H1 (cell line): ENCODE measurements at regions not wholly inside any gene's neighbourhood (a gene's known extent, or its start where the extent isn't known, plus 50 kb on each side); places are given as distances from the start of the nearest gene placed in this dataset.

ENCODE experiments used
- CTCF ChIA-PET: fragments of 300-600 bp; sonication (Branson Sonifier 250); formaldehyde crosslinking; loops from one replicate; lab custom pipeline; 2021; ENCODE audit not compliant: partially characterized antibody; lab: Charles Lee
- POLR2A ChIA-PET: fragments of 300-600 bp; sonication (Branson Sonifier 250); formaldehyde crosslinking; loops from one replicate; lab custom pipeline; 2021; ENCODE audit warnings: inconsistent platforms; ENCODE audit not compliant: partially characterized antibody; lab: Charles Lee
- DNase-seq, 2 experiments: peaks; one replicate each; pipeline versions ENCODE4 v3.0.0 to v3.0.0-alpha.2; 2010 to 2022; ENCODE audit warnings: low spot score in 2 of 2, low read depth in 1 of 2, mixed read lengths in 1 of 2
- FAIRE-seq: peaks from 2 replicates; lab custom pipeline; 2011; peaks lifted over from hg19 to GRCh38; lab: Jason Lieb, UNC
- H2AFZ ChIP-seq: 2 replicates; pipeline ENCODE4 v1.8.1; 2012; ENCODE audit warnings: low read length, inconsistent platforms
- H2AK5ac ChIP-seq: 2 replicates; pipeline ENCODE4 v1.6.1; 2013; ENCODE audit warnings: low read depth, low read length
- H2BK120ac ChIP-seq: replicated peaks from 2 replicates; pipeline ENCODE3; 2013; ENCODE audit warnings: low read depth, low read length, inconsistent platforms
- H2BK12ac ChIP-seq: 2 replicates; pipeline ENCODE4 v1.6.1; 2013; ENCODE audit warnings: low read depth, low read length
- H2BK15ac ChIP-seq: 2 replicates; pipeline ENCODE4 v1.6.1; 2013; ENCODE audit warnings: low read length
- H2BK20ac ChIP-seq: 2 replicates; pipeline ENCODE4 v1.6.1; 2013; ENCODE audit warnings: low read length
- H2BK5ac ChIP-seq: 2 replicates; pipeline ENCODE4 v1.6.1; 2013; ENCODE audit warnings: low read depth, low read length
- H3K14ac ChIP-seq: 2 replicates; pipeline ENCODE4 v1.6.1; 2013; ENCODE audit warnings: inconsistent platforms; ENCODE audit not compliant: insufficient read length
- H3K18ac ChIP-seq: 2 replicates; pipeline ENCODE4 v1.6.1; 2013; ENCODE audit warnings: low read length; ENCODE audit errors: extremely low read depth
- H3K23ac ChIP-seq: 2 replicates; pipeline ENCODE4 v1.6.1; 2013; ENCODE audit warnings: inconsistent platforms; ENCODE audit not compliant: insufficient read length
- H3K23me2 ChIP-seq: 2 replicates; pipeline ENCODE4 v1.6.1; 2013; ENCODE audit warnings: low read depth, low read length
- H3K27ac ChIP-seq: 2 replicates; pipeline ENCODE4 v1.6.1; 2011; ENCODE audit warnings: low read depth, low read length, inconsistent platforms
- H3K27me3 ChIP-seq, 4 experiments: replicated peaks in 1 of 4; 1 replicate in 1 of 4; 2 replicates in 3 of 4; pipeline versions ENCODE4 v1.6.1 to v1.8.1; 2011 to 2013; ENCODE audit warnings: low read length in 3 of 4, mild to moderate bottlenecking in 3 of 4, inconsistent platforms in 2 of 4, mixed read lengths in 2 of 4, moderate library complexity in 1 of 4; ENCODE audit not compliant: control insufficient read depth in 3 of 4, insufficient read depth in 3 of 4; ENCODE audit errors: extremely low read depth in 1 of 4
- H3K36me3 ChIP-seq, 4 experiments: 2 replicates each; pipeline versions ENCODE4 v1.6.1 to v1.8.1; 2011 to 2013; ENCODE audit warnings: mild to moderate bottlenecking in 4 of 4, low read length in 3 of 4, moderate library complexity in 2 of 4, control low read depth in 1 of 4, inconsistent platforms in 1 of 4; ENCODE audit not compliant: insufficient read depth in 4 of 4, control insufficient read depth in 2 of 4
- H3K4ac ChIP-seq: replicated peaks from 2 replicates; pipeline ENCODE3; 2013; ENCODE audit warnings: low read length, low read depth, mixed read lengths, inconsistent platforms; ENCODE audit not compliant: insufficient read length
- H3K4me1 ChIP-seq, 4 experiments: replicated peaks in 1 of 4; 1 replicate in 1 of 4; 2 replicates in 3 of 4; pipeline versions ENCODE4 v1.6.1 to v1.8.1; 2011 to 2013; ENCODE audit warnings: low read length in 3 of 4, inconsistent platforms in 2 of 4, mixed read lengths in 1 of 4; ENCODE audit not compliant: insufficient read depth in 4 of 4, control insufficient read depth in 3 of 4
- H3K4me2 ChIP-seq, 2 experiments: 2 replicates each; pipeline versions ENCODE4 v1.6.1 to v1.8.1; 2011 to 2013; ENCODE audit warnings: low read depth in 2 of 2, low read length in 2 of 2, control low read depth in 1 of 2, inconsistent platforms in 1 of 2, mild to moderate bottlenecking in 1 of 2; ENCODE audit not compliant: insufficient read depth in 1 of 2
- H3K4me3 ChIP-seq, 4 experiments: fragments of 200-600, 300-600 bp in 1 of 4; sonication (generic), shearing (Covaris generic), sonication (Bioruptor Twin) in 1 of 4; 2 replicates each; pipeline versions ENCODE4 v1.5.1 to v1.8.1; 2011 to 2016; ENCODE audit warnings: low read length in 4 of 4, low read depth in 3 of 4, control low read depth in 2 of 4, inconsistent platforms in 2 of 4, mild to moderate bottlenecking in 2 of 4, mixed read lengths in 1 of 4, moderate library complexity in 1 of 4; ENCODE audit not compliant: insufficient read depth in 2 of 4; ENCODE audit errors: extremely low read depth in 1 of 4
- H3K56ac ChIP-seq: replicated peaks from 2 replicates; pipeline ENCODE3; 2013; ENCODE audit warnings: low read depth, mild to moderate bottlenecking, mixed read lengths, low read length, inconsistent platforms; ENCODE audit not compliant: insufficient read length
- H3K79me1 ChIP-seq: 2 replicates; pipeline ENCODE4 v1.6.1; 2013; ENCODE audit warnings: low read depth, low read length, control low read depth
- H3K79me2 ChIP-seq, 2 experiments: 2 replicates each; pipeline versions ENCODE4 v1.6.1 to v1.8.1; 2012 to 2013; ENCODE audit warnings: low read length in 2 of 2, mild to moderate bottlenecking in 2 of 2, inconsistent platforms in 1 of 2; ENCODE audit not compliant: insufficient read depth in 2 of 2, control insufficient read depth in 1 of 2
- H3K9ac ChIP-seq, 4 experiments: replicated peaks in 1 of 4; 1 replicate in 1 of 4; 2 replicates in 3 of 4; pipeline versions ENCODE4 v1.6.1 to v1.8.1; 2011 to 2013; ENCODE audit warnings: low read depth in 3 of 4, low read length in 3 of 4, control low read depth in 2 of 4, mild to moderate bottlenecking in 2 of 4, moderate library complexity in 2 of 4, inconsistent platforms in 1 of 4; ENCODE audit errors: extremely low read depth in 1 of 4
- H3K9me3 ChIP-seq, 2 experiments: 2 replicates each; pipeline versions ENCODE4 v1.6.1 to v1.8.1; 2012 to 2013; ENCODE audit warnings: mild to moderate bottlenecking in 2 of 2, moderate library complexity in 2 of 2, control low read depth in 1 of 2, inconsistent platforms in 1 of 2, low read depth in 1 of 2, low read length in 1 of 2, mixed read lengths in 1 of 2; ENCODE audit not compliant: insufficient read depth in 2 of 2
- H4K20me1 ChIP-seq, 2 experiments: replicated peaks in 1 of 2; 2 replicates each; pipeline versions ENCODE3 to v1.8.1; 2011 to 2013; ENCODE audit warnings: inconsistent platforms in 2 of 2, low read length in 2 of 2, mild to moderate bottlenecking in 1 of 2; ENCODE audit not compliant: insufficient read depth in 2 of 2, control insufficient read depth in 1 of 2
- H4K5ac ChIP-seq: 2 replicates; pipeline ENCODE4 v1.6.1; 2013; ENCODE audit warnings: low read length, low read depth, mixed read lengths, inconsistent platforms; ENCODE audit not compliant: insufficient read length
- H4K8ac ChIP-seq: 2 replicates; pipeline ENCODE4 v1.8.0; 2013; ENCODE audit warnings: mild to moderate bottlenecking, moderate library complexity, low read length, inconsistent platforms; ENCODE audit not compliant: insufficient read depth; ENCODE audit errors: extremely low read depth
- H4K91ac ChIP-seq: replicated peaks from 2 replicates; pipeline ENCODE3; 2013; ENCODE audit warnings: low read length, mixed read lengths, inconsistent platforms; ENCODE audit not compliant: insufficient read length
- CHD1 ChIP-seq: IDR thresholded peaks from 2 replicates; pipeline ENCODE4 v1.6.1; 2012; ENCODE audit warnings: low read depth, low read length, improper control_type of control experiment
- CHD2 ChIP-seq: IDR thresholded peaks from 2 replicates; pipeline ENCODE4 v1.6.1; 2012; ENCODE audit warnings: low read length, improper control_type of control experiment
- CTBP2 ChIP-seq: IDR thresholded peaks from 2 replicates; pipeline ENCODE4 v1.7.0; 2011; ENCODE audit warnings: borderline replicate concordance, mild to moderate bottlenecking, moderate library complexity, mixed read lengths, low read length; ENCODE audit not compliant: insufficient read depth, insufficient read length
- EZH2 ChIP-seq: fragments of 200-600 bp; sonication (generic); IDR thresholded peaks from 2 replicates; pipeline ENCODE4 v1.7.1; 2012; ENCODE audit warnings: low read depth, mild to moderate bottlenecking, moderate library complexity, low read length, inconsistent platforms; ENCODE audit not compliant: severe bottlenecking
- GTF2F1 ChIP-seq: IDR thresholded peaks from 2 replicates; pipeline ENCODE4 v1.6.1; 2012; ENCODE audit warnings: low read depth, low read length, improper control_type of control experiment, borderline replicate concordance
- HDAC6 ChIP-seq: IDR thresholded peaks from one replicate; pipeline ENCODE4 v1.7.1; 2012; ENCODE audit warnings: low read depth, mild to moderate bottlenecking, inconsistent platforms, low read length, moderate library complexity
- KDM4A ChIP-seq: IDR thresholded peaks from one replicate; pipeline ENCODE4 v1.7.1; 2012; ENCODE audit warnings: low read depth, mild to moderate bottlenecking, moderate library complexity, low read length, inconsistent platforms; ENCODE audit not compliant: severe bottlenecking
- PHF8 ChIP-seq: fragments of 200-600 bp; sonication (generic); conservative IDR thresholded peaks from 2 replicates; pipeline ENCODE4 v1.7.1; 2012; ENCODE audit warnings: low read depth, mild to moderate bottlenecking, inconsistent platforms, low read length, moderate library complexity
- POLR2AphosphoS5 ChIP-seq: IDR thresholded peaks from 2 replicates; pipeline ENCODE4 v1.6.1; 2011; ENCODE audit warnings: low read depth, low read length
- POU5F1 ChIP-seq: IDR thresholded peaks from 2 replicates; pipeline ENCODE4 v1.6.1; 2011; ENCODE audit warnings: low read depth, mild to moderate bottlenecking, low read length, moderate library complexity
- RXRA ChIP-seq: IDR thresholded peaks from 2 replicates; pipeline ENCODE4 v1.6.1; 2011; ENCODE audit warnings: low read depth, mild to moderate bottlenecking, low read length, moderate library complexity; ENCODE audit not compliant: insufficient read depth
- TAF1 ChIP-seq: IDR thresholded peaks from 2 replicates; pipeline ENCODE4 v1.6.1; 2011; ENCODE audit warnings: mild to moderate bottlenecking, low read depth, low read length
- TCF12 ChIP-seq: IDR thresholded peaks from 2 replicates; pipeline ENCODE4 v1.6.1; 2011; ENCODE audit warnings: low read depth, mild to moderate bottlenecking, low read length
- whole genome bisulfite sequencing, 2 experiments: shearing (Covaris generic) in 1 of 2; methylation state at CpG; one replicate each; pipeline versions ENCODE4 v1.1.6 to v1.1.7; 2013 to 2015; ENCODE audit warnings: low lambda C conversion rate in 2 of 2, mixed read lengths in 2 of 2, inconsistent platforms in 1 of 2, low coverage in 1 of 2, missing lambda C conversion rate in 1 of 2; ENCODE audit not compliant: insufficient replicate concordance in 2 of 2, insufficient coverage in 1 of 2, insufficient read length in 1 of 2; ENCODE audit errors: extremely low coverage in 1 of 2, missing lambda C conversion rate in 1 of 2; 5-methylcytosine and 5-hydroxymethylcytosine counted together
- TF ChIP-seq, protein P1 (sequence below): IDR thresholded peaks from 2 replicates; pipeline ENCODE4 v1.6.1; 2011; ENCODE audit warnings: low read length, improper control_type of control experiment

DNA sequence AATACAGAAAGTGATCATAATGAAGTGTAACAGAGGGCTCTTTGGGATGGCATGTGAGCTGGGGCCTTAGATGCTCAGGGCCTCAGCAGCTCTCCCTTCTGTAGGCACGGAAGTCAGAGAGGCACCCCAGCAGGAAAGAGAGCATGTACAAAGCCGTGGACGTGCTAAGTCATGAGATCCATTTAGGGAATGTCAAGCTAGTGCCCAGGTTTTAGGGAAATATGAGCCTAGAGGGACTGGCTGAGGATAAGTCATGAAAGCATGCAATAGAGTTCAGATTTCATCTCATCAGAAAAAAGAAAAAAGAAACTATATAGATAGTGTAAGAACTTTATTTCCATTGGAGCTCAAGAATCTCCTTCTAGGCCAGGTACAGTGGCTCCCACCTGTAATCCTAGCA, 379.5 kb upstream of the KLF4 start:
- Histone ChIP-seq H3K79me1 (no peaks in the 10 kb centered on the region), H2BK120ac (no peak overlapping the region), H2AFZ (no peak overlapping the region), H3K4me2 (no peak overlapping the region), H3K27me3 (no peaks in the 10 kb centered on the region), H2BK12ac (peak overlapping the region; percentile 69; the same call in 1 of the 2 replicates), H3K23me2 (no peaks in the 10 kb centered on the region), H3K14ac (no peak overlapping the region), H3K4me1 (peaks cover 4 to 7% (median 5%) of the 10 kb centered on the region in 4 experiments; a peak in 6 of 7 replicates), H3K9me3 (no peaks in the 10 kb centered on the region), H3K4ac (no peak overlapping the region), H3K56ac (no peak overlapping the region), H3K36me3 (no peaks in the 10 kb centered on the region), H4K5ac (no peak overlapping the region), H3K27ac (no peak overlapping the region), H2BK20ac (peak overlapping the region; percentile 57; the same call in 1 of the 2 replicates), H4K91ac (no peak overlapping the region), H2AK5ac (no peak overlapping the region), H3K9ac (no peak overlapping the region), H3K79me2 (no peaks in the 10 kb centered on the region), H3K18ac (no peak overlapping the region), H3K23ac (no peak overlapping the region), H2BK5ac (no peak overlapping the region), H4K8ac (no peak overlapping the region), H4K20me1 (no peaks in the 10 kb centered on the region), H2BK15ac (no peak overlapping the region), H3K4me3 (no peak overlapping the region)
- ChIA-PET POLR2A (no interaction called here), CTCF (interaction anchor here (1.7 kb wide), 1 partner anchor 8 kb away, joined by 7 read pairs; no protein-coding TSS in a partner anchor)
- WGBS, 2 experiments = 91% methylated on average over 3 of the region's 3 CpGs; no CpG with 5 or more reads in 1 of the 2 experiments
- no peak for FAIRE-seq
- DNase-seq = no peak
- TF ChIP-seq KDM4A (no peak), CHD2 (no peak), RXRA (no peak), TCF12 (no peak), POLR2AphosphoS5 (no peak), POU5F1 (no peak), CHD1 (no peak), PHF8 (no peak), EZH2 (no peak), CTBP2 (no peak), GTF2F1 (no peak), TAF1 (no peak), HDAC6 (no peak)
- TF ChIP-seq, protein P1, sequence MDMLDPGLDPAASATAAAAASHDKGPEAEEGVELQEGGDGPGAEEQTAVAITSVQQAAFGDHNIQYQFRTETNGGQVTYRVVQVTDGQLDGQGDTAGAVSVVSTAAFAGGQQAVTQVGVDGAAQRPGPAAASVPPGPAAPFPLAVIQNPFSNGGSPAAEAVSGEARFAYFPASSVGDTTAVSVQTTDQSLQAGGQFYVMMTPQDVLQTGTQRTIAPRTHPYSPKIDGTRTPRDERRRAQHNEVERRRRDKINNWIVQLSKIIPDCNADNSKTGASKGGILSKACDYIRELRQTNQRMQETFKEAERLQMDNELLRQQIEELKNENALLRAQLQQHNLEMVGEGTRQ = no peak
